Ovary (tissue), 7 donors: ENCODE measurements at regions not wholly inside any gene's neighbourhood (a gene's known extent, or its start where the extent isn't known, plus 50 kb on each side); places are given as distances from the start of the nearest gene placed in this dataset.
"Not testable (repeated sequence)": the region's sequence is repeated elsewhere in the genome, so short reads cannot be mapped to it uniquely, and the experiment has no call there.

Experiments used
- DNase-seq, 5 donors: peaks; one replicate each; pipeline ENCODE4 v3.0.0-alpha.2; 2019 to 2020
- H3K27ac ChIP-seq, 2 donors: fragments of 200-600 bp; one replicate each; pipeline versions ENCODE4 v1.5.1 to v1.8.0; 2019 to 2022
- H3K27me3 ChIP-seq: fragments of 200-600 bp; one replicate; pipeline ENCODE4 v1.8.0; 2022
- H3K36me3 ChIP-seq: fragments of 200-600 bp; sonication (generic); one replicate; pipeline ENCODE4 v1.5.1; 2019
- H3K4me1 ChIP-seq: one replicate; pipeline ENCODE4 v1.8.1; 2013; ENCODE audit warnings: mild to moderate bottlenecking, moderate library complexity; ENCODE audit not compliant: insufficient read depth
- H3K4me3 ChIP-seq: fragments of 200-600 bp; sonication (generic); one replicate; pipeline ENCODE4 v1.5.1; 2017
- H3K9me3 ChIP-seq, 2 donors: fragments of 200-600 bp in 1 of 2; sonication (generic) in 1 of 2; one replicate each; pipeline versions ENCODE4 v1.5.1 to v1.8.1; 2013 to 2019; ENCODE audit warnings: mild to moderate bottlenecking in 1 of 2, moderate library complexity in 1 of 2
- WGBS, 3 donors: extraction: QIAGEN DNeasy Blood & Tissue Kit in 1 of 3; methylation state at CpG; one replicate each; pipeline versions ENCODE4 v1.1.5 to v1.1.7; 2013 to 2017; 5-methylcytosine and 5-hydroxymethylcytosine counted together
- intact Hi-C, 4 donors: fragments of 100-400 bp; cut with DNase I; formaldehyde crosslinking; loops; one replicate each; pipeline versions ENCODE4 v1.11.0 to v1.15.1; 2022 to 2023
- donor health status: DM: no; HTN: no; CAD: no; lungs with moderate emphysema.
- donor health status: DM: no; HTN: no; CAD: no.
- donor health status: Bipolar disorder and iron deficiency.
- donor health status: DM: no; HTN: no; CAD: no.
- donor health status: DM: yes; HTN: yes; CAD: no.

DNA sequence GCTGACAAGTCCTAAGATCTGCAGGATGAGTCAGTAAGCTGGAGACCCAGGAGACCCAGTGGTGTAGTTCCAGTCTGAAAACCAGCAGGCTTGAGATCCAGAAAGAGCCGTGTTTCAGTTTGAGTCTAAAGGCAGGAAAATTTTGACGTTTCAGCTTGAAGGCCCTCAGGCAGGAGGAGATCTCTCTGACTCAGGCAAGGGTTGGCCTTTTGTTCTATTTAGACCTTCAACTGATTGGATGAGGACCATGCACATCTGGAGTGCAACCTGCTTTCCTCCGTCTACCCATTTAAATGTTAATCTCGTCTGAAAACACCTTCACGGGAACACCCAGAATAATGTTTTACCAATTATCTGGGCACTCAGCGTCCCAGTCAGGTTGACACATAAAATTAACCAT, 69.5 kb downstream of the NPIPA7 start:
- H3K9me3 ChIP-seq, H3K27ac ChIP-seq, DNase-seq, H3K36me3 ChIP-seq, H3K27me3 ChIP-seq, H3K4me1 ChIP-seq, H3K4me3 ChIP-seq, intact Hi-C loops: not testable (repeated sequence)
- WGBS, 3 donors, result 71% methylated on average over 2 of the region's 6 CpGs; no CpG with 5 or more reads in 2 of the 3 donors

DNA sequence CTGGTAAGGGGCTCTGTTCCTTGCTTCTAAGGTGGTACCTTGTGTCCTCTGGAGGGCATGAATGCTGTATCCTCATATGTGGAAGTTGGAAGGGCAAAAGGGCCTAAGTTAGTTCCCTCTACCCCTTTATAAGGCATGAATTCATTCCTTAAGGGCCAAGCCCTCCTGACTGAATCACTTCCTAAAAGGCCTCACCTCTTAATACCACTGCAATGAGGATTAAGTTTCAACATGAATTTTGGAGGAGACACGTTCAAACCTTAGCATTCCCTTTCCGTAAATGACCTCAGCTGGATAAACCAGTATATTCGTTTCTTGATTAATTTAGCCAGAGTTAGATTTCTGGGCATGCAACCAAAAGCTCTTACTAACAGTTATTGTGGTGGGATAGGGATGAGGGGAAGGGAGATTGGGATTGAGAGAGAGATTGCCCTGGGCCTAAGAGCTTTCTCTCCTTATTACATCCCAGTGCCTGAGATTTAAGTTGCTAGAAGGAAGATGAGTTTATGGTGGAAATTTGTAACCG, 70.8 kb downstream of the NPIPA7 start:
- H3K27ac ChIP-seq, H3K4me3 ChIP-seq, H3K27me3 ChIP-seq, H3K4me1 ChIP-seq, DNase-seq, H3K9me3 ChIP-seq, H3K36me3 ChIP-seq, intact Hi-C loops: not testable (repeated sequence)
- WGBS, 3 donors, result 69 to 74% (median 72%) methylated on average over 4 of the region's 4 CpGs

DNA sequence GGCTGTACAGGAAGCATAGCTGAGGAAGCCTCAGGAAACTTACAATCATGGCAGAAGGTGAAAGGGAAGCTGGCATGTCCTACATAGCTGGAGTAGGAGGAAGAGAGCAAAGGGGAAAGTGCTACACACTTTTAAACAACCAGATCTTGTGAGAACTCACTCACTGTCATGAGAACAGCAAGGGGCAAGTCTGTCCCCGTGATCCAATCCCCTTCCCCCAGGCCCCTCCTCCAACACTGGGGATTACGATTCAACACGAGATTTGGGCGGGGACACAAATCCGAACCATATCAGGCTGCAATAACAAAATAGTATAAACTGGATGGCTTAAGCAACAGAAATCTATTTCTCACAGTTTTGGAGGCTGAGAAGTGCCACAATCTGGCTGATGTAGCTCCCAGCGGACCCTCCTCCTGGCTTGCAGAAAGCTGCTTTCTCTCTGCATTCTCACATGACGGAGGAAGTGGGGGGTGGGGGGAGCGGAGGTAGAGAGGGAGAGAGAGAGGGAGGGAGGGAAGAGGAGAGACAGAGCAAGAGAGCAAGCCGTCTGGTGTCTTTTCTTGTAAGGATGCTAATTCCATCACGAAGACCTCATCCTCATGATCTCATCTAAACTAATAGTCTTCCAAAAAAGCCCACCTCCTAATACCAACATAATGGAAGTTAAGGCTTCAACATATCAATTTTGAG, 72.9 kb downstream of the NPIPA7 start:
- H3K9me3 ChIP-seq, DNase-seq, intact Hi-C loops, H3K4me3 ChIP-seq, H3K27me3 ChIP-seq, H3K4me1 ChIP-seq, H3K36me3 ChIP-seq, H3K27ac ChIP-seq: not testable (repeated sequence)
- 2 to 8% methylated on average over 5 to 7 of the region's 10 CpGs; no CpG with 5 or more reads in 1 of the 3 donors for WGBS, 3 donors

DNA sequence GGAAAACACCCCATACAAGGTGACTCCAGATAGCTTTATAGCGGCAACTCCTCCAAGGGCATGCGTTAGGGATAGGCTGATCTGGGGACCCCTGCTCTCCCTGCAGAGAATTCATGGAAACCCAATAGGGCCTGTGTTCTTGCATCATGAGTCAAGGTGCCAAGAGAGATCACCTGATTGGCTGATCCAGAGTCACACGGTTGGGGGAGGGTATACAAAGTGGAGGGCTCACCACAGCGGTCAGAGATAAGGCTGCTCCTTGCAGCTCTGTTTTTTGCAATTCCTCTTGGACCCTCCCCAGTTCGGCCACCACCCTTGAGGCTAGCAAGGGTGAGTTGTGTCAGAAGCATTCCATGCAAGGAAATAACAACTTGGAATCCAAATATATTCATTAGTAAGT, 79.6 kb downstream of the NPIPA7 start:
- H3K4me3 ChIP-seq, intact Hi-C loops, H3K4me1 ChIP-seq, H3K36me3 ChIP-seq, DNase-seq, H3K9me3 ChIP-seq, H3K27me3 ChIP-seq, H3K27ac ChIP-seq: not testable (repeated sequence)
- 60% methylated on average over 1 of the region's 5 CpGs; no CpG with 5 or more reads in 2 of the 3 donors for WGBS, 3 donors

DNA sequence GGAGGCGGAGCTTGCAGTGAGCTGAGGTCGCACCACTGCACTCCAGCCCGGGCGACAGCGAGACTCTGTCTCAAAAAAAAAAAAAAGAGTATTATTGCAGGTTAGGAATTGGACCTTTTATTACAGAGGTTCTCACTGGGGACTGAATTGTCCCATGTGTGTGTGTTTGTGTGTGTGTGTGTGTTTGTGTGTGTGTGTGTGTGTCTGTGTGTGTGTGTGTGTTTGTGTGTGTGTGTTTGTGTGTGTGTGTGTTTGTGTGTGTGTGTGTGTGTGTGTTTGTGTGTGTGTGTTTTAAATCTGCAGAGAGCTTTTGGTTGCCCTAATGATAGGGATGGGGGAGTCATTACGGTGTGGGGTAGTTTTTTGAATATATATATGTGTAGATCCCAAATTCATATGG, 84.9 kb downstream of the NPIPA7 start:
- H3K4me1 ChIP-seq, H3K27me3 ChIP-seq, intact Hi-C loops, H3K9me3 ChIP-seq, H3K36me3 ChIP-seq, H3K4me3 ChIP-seq, DNase-seq, H3K27ac ChIP-seq: not testable (repeated sequence)
- WGBS, 3 donors, result 76 to 86% (median 83%) methylated on average over 2 to 6 of the region's 6 CpGs

DNA sequence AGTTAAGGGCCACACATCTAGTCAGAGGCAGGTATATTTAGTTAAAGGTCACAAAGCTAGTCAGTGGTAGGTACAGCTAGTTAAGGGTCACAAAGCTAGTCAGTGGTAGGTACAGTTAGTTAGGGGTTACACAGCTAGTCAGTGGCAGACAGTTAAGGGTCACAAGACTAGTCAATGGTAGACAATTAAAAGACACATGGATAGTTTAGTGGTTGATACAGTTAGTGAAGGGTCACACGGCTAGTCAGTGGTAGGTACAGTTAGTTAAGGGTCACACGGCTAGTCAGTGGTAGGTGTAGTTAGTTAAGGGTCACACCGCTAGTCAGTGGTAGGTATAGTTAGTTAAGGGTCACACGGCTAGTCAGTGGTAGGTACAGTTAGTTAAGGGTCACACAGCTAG, 110.0 kb downstream of the NPIPA7 start:
- H3K4me1 ChIP-seq, intact Hi-C loops, H3K9me3 ChIP-seq, H3K36me3 ChIP-seq, H3K27me3 ChIP-seq, H3K27ac ChIP-seq, DNase-seq, H3K4me3 ChIP-seq: not testable (repeated sequence)
- WGBS, 3 donors, result 91 to 93% (median 92%) methylated on average over 4 of the region's 4 CpGs

DNA sequence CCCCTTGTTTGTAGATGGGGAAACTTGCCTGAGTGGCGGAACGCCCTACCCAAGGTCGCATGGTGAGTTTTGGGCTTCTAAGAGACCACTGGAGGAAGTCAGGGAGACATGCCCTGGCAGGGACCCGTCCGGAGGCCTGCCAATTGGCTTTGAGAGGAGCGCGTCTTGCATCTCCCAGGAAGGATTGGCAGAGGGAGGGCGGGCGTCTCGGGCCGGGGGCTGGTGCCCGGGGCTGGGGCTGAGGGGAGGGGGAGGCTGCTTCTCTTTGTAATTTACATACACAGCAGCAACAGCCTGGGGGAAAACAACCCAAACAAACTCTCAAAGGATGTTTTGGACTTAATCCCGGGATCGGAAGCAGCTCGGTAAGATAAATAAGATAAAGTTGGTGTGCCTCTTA, 110.5 kb downstream of the NPIPA7 start:
- H3K4me3 ChIP-seq, H3K9me3 ChIP-seq, H3K27me3 ChIP-seq, intact Hi-C loops, H3K27ac ChIP-seq, DNase-seq, H3K36me3 ChIP-seq, H3K4me1 ChIP-seq: not testable (repeated sequence)
- WGBS, 3 donors, result 54 to 93% methylated on average over 2 of the region's 15 CpGs; no CpG with 5 or more reads in 1 of the 3 donors

DNA sequence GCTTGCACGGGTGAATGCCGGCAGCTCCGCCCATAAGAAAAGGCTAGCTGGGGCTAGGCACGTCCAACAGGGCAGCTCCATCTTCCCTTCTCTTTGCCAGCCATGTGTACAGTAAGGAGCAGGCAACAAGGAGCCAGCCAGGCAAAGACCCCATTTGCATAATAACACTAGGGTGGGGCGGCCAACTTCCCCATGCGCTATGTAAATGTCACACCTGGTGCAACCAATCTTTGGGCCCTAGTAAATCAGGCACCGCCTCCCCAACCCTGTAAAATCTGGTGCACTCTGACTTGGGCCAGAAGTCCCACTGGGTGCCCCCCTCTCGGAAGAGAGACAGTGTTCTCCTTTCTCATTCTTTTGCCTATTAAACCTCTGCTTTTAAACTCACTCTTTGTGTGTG, 115.2 kb downstream of the NPIPA7 start:
- H3K4me3 ChIP-seq, H3K27ac ChIP-seq, intact Hi-C loops, H3K36me3 ChIP-seq, H3K9me3 ChIP-seq, H3K27me3 ChIP-seq, H3K4me1 ChIP-seq, DNase-seq: not testable (repeated sequence)
- WGBS, 3 donors, result 53 to 59% methylated on average over 4 of the region's 8 CpGs; no CpG with 5 or more reads in 1 of the 3 donors

DNA sequence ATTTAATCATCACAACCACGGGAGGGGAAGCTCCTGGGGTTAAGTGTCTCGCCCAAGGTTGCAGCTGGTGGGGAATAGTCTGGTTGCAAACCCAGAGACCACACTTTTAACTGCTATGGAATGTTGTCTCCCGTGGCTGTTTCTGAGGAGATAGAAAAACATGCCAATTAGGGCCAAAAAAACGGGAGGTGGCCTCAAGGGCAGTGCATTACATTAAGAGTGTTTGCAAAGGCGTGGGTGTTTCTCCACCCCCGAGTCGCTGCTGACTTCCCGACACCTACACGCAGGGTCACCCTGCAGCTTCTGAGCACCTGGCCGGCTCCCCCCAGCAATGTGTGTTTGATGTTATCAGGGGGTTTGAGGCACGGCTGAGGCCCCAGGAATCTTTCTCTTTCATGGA, 116.1 kb downstream of the NPIPA7 start:
- H3K36me3 ChIP-seq, H3K4me1 ChIP-seq, DNase-seq, H3K27me3 ChIP-seq, H3K9me3 ChIP-seq, intact Hi-C loops, H3K4me3 ChIP-seq, H3K27ac ChIP-seq: not testable (repeated sequence)
- 1 to 4% methylated on average over 7 to 8 of the region's 11 CpGs; no CpG with 5 or more reads in 1 of the 3 donors for WGBS, 3 donors

DNA sequence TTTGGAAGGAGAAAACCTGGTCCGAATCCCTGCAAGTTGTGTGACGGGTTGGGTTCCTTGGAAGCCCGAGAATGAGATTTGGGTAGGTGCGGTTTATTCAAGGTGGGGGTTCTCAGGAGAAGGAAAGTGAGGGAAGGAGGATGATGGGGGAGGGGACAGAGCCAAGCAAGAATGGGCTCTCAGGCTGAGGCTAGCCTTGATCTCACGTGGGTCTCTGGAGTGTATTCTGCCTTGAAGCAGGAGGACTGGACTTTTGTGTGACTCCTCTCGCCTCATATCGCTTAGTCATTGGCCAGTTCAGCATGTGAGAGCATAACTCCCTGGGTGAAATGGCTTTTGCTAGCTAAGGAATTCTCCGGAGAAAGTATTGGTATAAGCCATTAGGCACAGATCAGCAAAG, 120.9 kb downstream of the NPIPA7 start:
- H3K4me1 ChIP-seq, intact Hi-C loops: not testable (repeated sequence)

DNA sequence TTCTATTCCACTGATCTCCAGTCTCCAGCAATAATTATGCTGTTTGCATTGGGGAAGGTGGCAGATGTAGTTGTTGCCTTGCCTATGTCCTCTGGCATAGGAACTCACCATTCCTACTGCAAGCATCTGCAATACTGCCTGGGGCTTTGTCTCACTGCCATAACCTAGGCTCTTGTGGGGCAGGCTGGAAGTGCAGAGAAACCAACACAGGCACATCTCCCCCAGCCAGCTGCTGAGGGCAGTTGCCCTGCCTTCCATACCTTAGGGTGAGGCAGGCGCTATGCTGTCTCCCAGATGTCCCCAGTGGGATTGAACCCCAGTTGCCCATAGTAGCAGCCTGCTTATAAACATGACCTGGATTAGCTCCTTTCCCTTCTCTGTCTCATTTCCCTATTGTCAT, 128.1 kb downstream of the NPIPA7 start:
- intact Hi-C loops, H3K36me3 ChIP-seq, H3K4me1 ChIP-seq, H3K4me3 ChIP-seq, H3K27ac ChIP-seq, DNase-seq, H3K9me3 ChIP-seq, H3K27me3 ChIP-seq: not testable (repeated sequence)
- WGBS, 3 donors, result no CpG with 5 or more reads among the region's 1 CpG

More for the DNA sequence above, 120.9 kb downstream of the NPIPA7 start:
- not testable (repeated sequence) for H3K9me3 ChIP-seq, H3K27ac ChIP-seq, H3K4me3 ChIP-seq, DNase-seq, H3K36me3 ChIP-seq, H3K27me3 ChIP-seq
- no CpG with 5 or more reads among the region's 8 CpGs for WGBS, 3 donors

DNA sequence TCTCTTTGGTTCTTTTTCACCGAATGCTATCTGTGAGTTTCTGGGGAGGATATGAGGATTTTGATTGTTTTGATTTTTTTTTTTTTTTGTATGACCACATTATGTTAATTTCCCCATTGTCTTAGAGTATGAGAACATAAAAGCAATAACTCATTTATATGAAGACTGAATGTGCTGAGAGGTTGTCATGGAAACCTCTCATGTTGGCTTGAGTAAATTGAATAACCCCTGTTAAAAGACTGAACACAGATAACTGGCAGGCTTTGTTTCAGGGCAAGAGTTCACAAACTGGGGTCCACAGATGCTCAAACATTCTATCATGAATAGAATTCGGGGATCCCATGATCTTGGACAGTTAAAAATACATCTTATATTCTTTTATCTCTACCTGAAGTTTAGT, 129.4 kb downstream of the NPIPA7 start:
- H3K27ac ChIP-seq, DNase-seq, H3K4me1 ChIP-seq, H3K4me3 ChIP-seq, intact Hi-C loops, H3K27me3 ChIP-seq, H3K9me3 ChIP-seq, H3K36me3 ChIP-seq: not testable (repeated sequence)
- no CpG with 5 or more reads among the region's 2 CpGs for WGBS, 3 donors
